ENCODE measurements at regions not wholly inside any gene's neighbourhood (a gene's known extent, or its start where the extent isn't known, plus 50 kb on each side); places are given as distances from the start of the nearest gene placed in this dataset.

- Histone ChIP-seq H3K4me1 (peaks cover 0 to 8% (median 0%) of the 10 kb centered on the region in 9 donors), H3K4me3 (no peak overlapping the region), H3K27ac (no peak overlapping the region), H3K9me3 (peaks cover 0 to 7% (median under 1%) of the 10 kb centered on the region in 11 donors), H3K27me3 (no peaks in the 10 kb centered on the region), H3K36me3 (no peaks in the 10 kb centered on the region)
- 89 to 91% methylated on average over 1 of the region's 1 CpG for WGBS, 2 donors
- DNase-seq = no peak
- ATAC-seq = no peak
- intact Hi-C loops (cut with DNase I) = no loop called here
- no peak for TF ChIP-seq CTCF (IDR thresholded peaks at IDR 0.05)
Measured at GRCh38 chr9:107694390-107694789, 204.8 kb upstream of the KLF4 start.

GRCh38 chr9:107693625-107694326 is 204.2 kb upstream of the KLF4 start:
- Histone ChIP-seq H3K27ac (no peak overlapping the region), H3K27me3 (no peaks in the 10 kb centered on the region), H3K4me3 (no peak overlapping the region), H3K9me3 (peaks cover 0 to 13% (median 4%) of the 10 kb centered on the region in 11 donors), H3K36me3 (no peaks in the 10 kb centered on the region), H3K4me1 (peaks cover 0 to 8% (median 0%) of the 10 kb centered on the region in 9 donors)
- no peak for DNase-seq
- intact Hi-C loops (cut with DNase I) = no loop called here
- no peak for TF ChIP-seq CTCF (IDR thresholded peaks at IDR 0.05)
- ATAC-seq = peak in 2 of 8 donors; percentile 22 to 58
- 66% methylated on average over 7 of the region's 7 CpGs for WGBS, 2 donors

GRCh38 chr9:107691664-107692063 is 202.1 kb upstream of the KLF4 start:
- Histone ChIP-seq H3K36me3 (no peaks in the 10 kb centered on the region), H3K4me3 (no peak overlapping the region), H3K4me1 (peaks cover 0 to 16% (median 0%) of the 10 kb centered on the region in 9 donors), H3K9me3 (peaks cover 0 to 13% (median 4%) of the 10 kb centered on the region in 11 donors), H3K27me3 (no peaks in the 10 kb centered on the region), H3K27ac (no peak overlapping the region)
- no peak for TF ChIP-seq CTCF (IDR thresholded peaks at IDR 0.05)
- intact Hi-C loops (cut with DNase I) = no loop called here
- 65 to 89% methylated on average over 2 of the region's 2 CpGs for WGBS, 2 donors
- no peak for DNase-seq
- no peak for ATAC-seq

- no peak for DNase-seq
- Histone ChIP-seq H3K4me3 (no peak overlapping the region), H3K4me1 (peaks cover 0 to 28% (median 0%) of the 10 kb centered on the region in 9 donors), H3K27me3 (no peaks in the 10 kb centered on the region), H3K27ac (no peak overlapping the region), H3K9me3 (peaks cover 0 to 13% (median 4%) of the 10 kb centered on the region in 11 donors), H3K36me3 (no peaks in the 10 kb centered on the region)
- TF ChIP-seq CTCF (IDR thresholded peaks at IDR 0.05) = no peak
- intact Hi-C loops (cut with DNase I) = no loop called here
- ATAC-seq = no peak
- WGBS, 2 donors = 69 to 78% methylated on average over 5 of the region's 5 CpGs
Measured at GRCh38 chr9:107690021-107690420, 200.5 kb upstream of the KLF4 start.

Measured in heart right ventricle (tissue), 16 donors.